Islet precursor cell (in vitro differentiated cells): ENCODE measurements at regions not wholly inside any gene's neighbourhood (a gene's known extent, or its start where the extent isn't known, plus 50 kb on each side); places are given as distances from the start of the nearest gene placed in this dataset.
A peak's percentile ranks its signal among the peaks of the same experiment; 100 is the strongest.

Source experiments
- DNase-seq: peaks from one replicate; pipeline ENCODE4 v3.0.0-alpha.2; 2018

DNA sequence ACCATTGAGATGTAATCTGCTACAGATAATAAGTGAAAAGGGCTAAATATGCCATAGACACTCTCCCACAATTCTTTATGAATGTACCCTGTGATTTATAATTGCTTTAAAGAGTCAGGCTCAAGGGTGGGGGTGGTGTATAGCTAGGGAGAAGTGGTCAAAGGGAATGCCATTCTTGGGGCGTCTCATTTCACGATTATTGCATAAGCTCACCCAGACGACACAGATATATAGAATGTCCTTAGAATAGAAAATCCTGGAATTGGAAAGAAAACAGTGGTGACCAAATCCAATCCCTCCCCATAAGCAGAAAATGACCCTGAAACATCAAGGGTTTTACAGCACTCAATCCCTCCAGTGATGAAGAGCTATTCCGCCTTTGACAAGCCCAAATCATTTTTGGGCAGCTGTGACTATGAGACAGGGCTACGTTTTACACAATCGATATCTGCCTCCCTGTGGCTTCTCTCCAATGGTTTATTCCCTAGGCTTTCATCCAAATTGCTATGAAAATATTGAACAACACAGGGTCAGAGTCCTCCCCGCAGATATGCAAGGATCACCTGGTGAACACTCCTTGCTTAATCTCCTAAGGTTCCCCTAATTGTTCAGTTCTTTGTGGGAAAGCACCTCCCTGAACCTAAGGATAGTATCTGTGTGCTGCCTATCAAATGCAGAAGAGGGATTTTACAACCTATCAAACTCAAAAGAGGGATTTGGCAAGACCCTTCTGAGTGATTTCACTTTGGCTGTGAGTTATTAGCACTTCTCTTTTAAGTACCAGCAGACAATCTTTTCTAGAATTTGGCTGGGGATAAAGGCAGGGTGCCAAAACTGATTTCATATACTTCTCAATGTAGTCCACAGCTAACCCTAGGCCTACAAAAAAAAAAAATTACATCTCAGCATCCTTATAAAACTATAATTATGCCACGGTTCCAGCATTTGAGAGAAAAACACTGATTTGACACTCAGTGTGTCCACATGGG is 144.9 kb upstream of the CDH6 start:
- DNase-seq, result no peak

DNA sequence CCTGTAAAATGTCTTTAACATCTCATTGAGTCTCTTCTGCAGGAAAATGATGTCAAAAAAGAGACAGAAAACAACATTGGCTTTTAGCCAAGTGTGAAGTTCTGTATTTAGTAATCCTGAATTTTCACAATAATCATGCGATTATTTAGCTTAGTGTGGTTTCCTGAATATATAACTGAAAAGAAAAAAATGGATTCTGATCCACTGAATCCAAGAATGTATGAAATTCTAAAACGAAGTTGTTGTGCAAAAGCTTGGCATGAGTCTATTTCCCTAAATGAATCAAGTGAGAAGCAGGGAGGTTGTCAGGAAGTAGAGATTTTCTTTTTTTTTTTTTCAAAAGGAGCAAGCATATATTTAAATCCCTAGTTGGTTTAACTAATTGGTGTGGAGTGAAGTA is 145.9 kb upstream of the CDH6 start:
- no peak for DNase-seq

GRCh38 chr5:31047007-31047406 is 146.5 kb upstream of the CDH6 start:
- no peak for DNase-seq

GRCh38 chr5:31036411-31036810 is 157.1 kb upstream of the CDH6 start:
- no peak for DNase-seq

GRCh38 chr5:31033295-31033694 is 160.2 kb upstream of the CDH6 start:
- no peak for DNase-seq

GRCh38 chr5:31029925-31030324 is 163.6 kb upstream of the CDH6 start:
- no peak for DNase-seq

DNA sequence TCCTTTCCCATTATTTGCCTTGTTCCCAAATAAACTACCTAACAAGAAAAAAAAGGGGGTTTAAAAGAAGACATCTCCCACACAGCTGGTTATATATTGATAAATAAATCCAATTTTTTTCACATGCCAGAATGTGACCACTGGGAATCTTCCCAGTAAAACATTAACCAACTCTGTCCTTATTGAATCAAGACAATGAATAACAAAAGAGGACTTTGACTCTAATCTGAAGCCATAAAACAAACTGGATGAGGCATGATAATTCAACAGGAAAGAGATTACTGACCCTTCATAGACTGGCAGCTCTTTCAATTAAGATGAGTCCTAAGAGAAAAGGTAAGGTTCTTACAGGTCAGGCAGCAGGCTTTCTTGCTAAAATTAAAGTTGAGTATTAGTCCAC is 165.8 kb upstream of the CDH6 start:
- DNase-seq, result no peak

GRCh38 chr5:31023105-31023504 is 170.4 kb upstream of the CDH6 start:
- DNase-seq, result no peak

DNA sequence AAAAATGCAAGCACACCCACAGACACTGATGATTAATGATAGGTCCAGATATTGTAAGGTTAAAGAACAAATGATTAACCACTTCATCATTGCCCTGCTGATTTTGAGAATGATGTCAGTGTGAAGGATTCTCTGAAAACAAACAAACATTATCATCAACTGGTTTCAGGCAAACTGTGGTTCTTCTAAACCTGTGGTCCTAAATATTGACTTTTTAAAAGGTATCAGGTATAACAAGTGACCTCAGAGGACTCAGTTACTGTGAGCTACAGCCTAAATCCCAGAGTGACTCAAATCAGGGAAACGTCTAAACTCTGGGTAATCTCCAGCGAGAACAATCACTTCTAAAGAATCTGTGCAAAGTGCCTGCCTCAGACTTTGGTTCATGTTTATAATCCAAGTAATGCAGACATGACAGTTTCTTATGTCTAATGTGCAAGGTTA is 172.3 kb upstream of the CDH6 start:
- DNase-seq, result no peak

DNA sequence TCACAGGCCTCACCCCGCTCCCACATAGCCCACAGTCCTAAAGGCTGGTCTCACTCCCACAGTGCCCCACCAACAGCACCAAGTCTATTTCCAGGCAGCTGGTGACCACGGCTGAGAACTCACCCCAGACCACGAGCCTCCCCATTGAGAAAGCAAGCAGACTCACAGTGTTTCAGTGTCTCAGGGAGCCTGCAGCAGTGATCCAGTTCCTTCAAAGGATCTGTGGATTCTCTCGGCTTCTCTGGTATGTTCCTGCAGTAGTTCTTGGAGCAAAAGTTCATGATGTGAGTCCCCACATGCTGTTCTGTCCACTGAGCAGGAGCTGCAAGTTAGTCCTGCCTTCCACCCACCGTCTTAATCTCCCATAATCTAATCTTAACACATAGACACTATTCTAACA is 185.3 kb upstream of the CDH6 start:
- DNase-seq, result no peak

GRCh38 chr5:31007672-31008071 is 185.8 kb upstream of the CDH6 start:
- no peak for DNase-seq

DNA sequence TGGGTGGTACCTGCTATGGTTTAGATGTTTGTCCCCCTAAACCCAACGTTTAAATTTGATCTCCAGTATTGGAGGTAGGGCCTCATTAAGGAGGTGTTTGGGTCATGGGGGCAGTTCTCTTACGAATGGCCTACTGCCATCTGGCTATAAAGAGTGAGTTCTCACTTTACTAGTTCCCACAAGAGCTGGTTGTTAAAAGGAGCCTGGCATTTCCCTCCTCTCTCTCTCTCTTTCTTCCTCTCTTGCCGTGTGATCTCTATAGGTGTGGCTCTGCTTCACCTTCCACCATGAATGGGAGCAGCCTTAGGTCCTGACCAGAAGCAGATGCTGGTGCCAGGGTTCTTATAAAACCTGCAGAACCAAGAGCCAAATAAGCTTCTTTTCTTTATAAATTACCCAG is 193.2 kb upstream of the CDH6 start:
- DNase-seq, result no peak

GRCh38 chr5:30997681-30998080 is 195.8 kb upstream of the CDH6 start:
- no peak for DNase-seq

DNA sequence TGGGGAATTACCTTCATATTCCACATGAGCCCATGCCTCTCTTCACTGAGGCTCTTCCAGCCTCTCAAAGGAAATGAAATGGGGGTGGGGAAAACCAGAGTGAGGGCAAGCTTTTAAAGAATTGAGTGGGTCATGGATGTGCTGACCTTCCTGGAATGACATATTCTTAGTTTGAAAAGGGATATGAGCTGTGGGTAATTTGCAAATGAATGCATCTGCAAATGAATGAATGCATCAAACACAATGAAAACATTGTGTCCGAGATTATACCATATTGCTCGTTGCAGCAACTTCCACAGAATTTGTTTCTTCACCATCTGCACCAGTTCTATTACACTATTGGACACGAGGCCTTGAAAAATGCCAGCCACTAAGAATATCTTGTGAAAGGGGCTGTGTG is 198.6 kb upstream of the CDH6 start:
- DNase-seq, result no peak

- no peak for DNase-seq
These were observed 199.3 kb upstream of the CDH6 start for GRCh38 chr5:30994176-30994575.

DNA sequence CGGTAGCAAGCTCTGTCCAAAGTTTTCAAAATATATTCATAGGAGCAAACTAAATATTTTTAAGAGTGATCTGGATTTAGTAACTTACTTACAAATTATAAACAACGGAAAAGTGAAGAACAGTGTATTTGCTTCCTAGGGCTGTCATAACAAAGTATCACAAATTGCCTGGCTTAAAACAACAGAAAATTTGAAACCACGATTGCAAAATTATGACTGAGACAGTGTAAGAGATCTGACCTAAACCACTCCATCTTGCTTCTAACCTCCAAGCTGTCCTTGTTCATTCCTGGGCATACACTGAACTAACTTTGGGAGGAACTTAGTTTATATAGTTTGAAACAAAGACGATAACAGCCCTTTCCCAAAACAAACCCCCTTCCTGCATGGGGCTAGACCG is 202.0 kb upstream of the CDH6 start:
- no peak for DNase-seq

GRCh38 chr5:30981576-30981975 is 211.9 kb upstream of the CDH6 start:
- no peak for DNase-seq

- peak; percentile 73 for DNase-seq
These were observed 224.5 kb upstream of the CDH6 start for GRCh38 chr5:30968971-30969370.

GRCh38 chr5:30960036-30960435 is 233.4 kb upstream of the CDH6 start:
- no peak for DNase-seq

DNA sequence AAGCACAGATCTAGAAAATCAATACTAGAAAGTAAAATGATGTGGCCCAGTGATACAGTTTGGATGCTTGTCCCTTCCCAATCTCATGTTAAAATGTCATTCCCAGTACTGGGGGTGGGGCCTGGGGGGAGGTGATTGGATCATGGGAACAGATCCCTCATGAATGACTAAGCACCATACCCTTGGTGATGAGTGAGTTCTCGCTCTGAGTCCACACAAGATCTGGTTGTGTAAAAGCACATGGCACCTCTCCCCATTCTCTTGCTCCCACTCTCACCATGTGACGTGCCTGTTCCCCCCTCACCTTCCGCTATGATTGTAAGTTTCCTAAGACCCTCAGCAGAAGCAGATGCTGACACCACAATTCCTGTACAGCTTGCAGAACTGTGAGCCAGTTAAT is 234.2 kb upstream of the CDH6 start:
- DNase-seq, result peak; percentile 55

- DNase-seq, result no peak
These were observed 235.9 kb upstream of the CDH6 start for GRCh38 chr5:30957591-30957990.

DNA sequence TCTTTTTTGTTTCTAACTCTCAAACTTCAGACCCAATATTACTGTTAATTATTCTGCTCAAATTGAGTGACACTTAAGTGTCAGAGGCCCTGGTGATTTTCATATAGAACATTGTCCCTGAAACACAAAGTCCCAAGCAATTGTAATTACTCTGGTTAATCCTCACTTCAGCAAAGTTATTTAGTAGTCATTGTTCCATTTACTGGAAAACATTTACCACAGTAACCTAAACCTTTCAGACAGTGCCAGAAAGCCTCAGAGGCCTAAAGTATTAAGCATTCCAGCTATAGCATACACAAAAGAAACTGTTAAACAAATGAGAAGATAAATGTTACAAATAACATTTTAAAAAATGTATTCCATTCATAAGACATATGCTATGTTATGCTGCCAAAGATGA is 237.2 kb upstream of the CDH6 start:
- DNase-seq, result no peak

DNA sequence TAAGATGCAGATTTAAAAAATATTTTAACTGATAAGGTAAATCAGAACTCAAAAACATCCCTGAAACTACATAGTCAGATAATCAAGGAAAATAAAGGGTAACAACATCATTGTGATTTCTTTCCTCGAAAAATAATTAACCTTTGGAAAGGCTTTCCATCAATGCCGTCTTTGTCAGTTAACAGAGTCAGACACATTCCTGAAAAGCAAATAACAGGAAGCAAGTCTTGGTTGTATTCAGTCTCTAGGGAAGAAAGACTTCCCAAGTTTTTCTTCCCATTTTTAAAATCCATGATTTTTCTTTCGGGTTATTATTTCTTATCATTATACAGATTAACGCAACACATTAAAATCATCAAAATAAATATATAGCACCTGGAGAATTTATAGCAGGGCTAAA is 256.4 kb upstream of the CDH6 start:
- DNase-seq, result no peak

GRCh38 chr5:30933599-30933998 is 259.9 kb upstream of the CDH6 start:
- DNase-seq, result no peak
